ENCODE measurements at regions not wholly inside any gene's neighbourhood (a gene's known extent, or its start where the extent isn't known, plus 50 kb on each side); places are given as distances from the start of the nearest gene placed in this dataset.

- no peak for TF ChIP-seq CTCF (IDR thresholded peaks at IDR 0.05)
- no peak for TF ChIP-seq POLR2AphosphoS5 (IDR thresholded peaks at IDR 0.05)
- no peak for TF ChIP-seq EP300 (IDR thresholded peaks at IDR 0.05; ENCODE audit: low read depth)
These were observed 151.4 kb downstream of the PTPN20 start for GRCh38 chr10:47062441-47063200.
